ENCODE measurements at regions not wholly inside any gene's neighbourhood (a gene's known extent, or its start where the extent isn't known, plus 50 kb on each side); places are given as distances from the start of the nearest gene placed in this dataset.

DNA sequence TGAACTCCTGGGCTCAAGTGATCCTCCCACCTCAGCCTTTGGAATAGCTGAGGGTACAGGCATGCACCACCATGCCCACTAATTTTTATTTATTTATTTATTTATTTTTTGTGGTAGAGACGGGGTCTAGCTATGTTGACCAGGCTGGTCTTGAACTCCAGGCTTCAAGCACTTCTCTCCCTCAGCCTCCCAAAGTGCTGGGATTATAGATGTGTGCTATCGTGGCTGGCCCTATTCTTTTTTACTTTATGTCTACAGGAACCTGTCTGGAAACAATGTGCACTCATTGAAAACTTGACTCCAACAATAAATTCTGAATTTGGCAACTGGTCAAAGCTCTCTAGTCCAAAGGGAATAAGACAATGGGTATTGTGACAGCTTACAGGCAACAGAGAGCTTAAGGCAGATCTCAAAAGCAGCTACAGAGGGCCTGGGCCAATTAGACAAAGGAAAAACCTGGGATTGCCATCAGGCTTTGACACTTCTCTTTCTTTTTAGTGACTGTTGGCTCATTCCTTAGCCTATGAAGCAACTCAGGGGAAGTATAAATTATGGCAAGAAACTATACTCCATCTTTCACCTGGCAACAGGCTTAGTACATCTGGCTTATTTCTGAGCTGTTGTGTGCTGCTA lies 55.1 kb upstream of the RAPGEF4 start:
- TF ChIP-seq CTCF (IDR thresholded peaks at IDR 0.05; ENCODE audit: insufficient read depth, low read length, poor library complexity, severe bottlenecking) (no peak), EZH2phosphoT487 (conservative IDR thresholded peaks at IDR 0.05; ENCODE audit: low read length) (no peak)

All from SU-DHL-6 (cell line).